Body of pancreas (tissue), 4 donors: ENCODE measurements at regions not wholly inside any gene's neighbourhood (a gene's known extent, or its start where the extent isn't known, plus 50 kb on each side); places are given as distances from the start of the nearest gene placed in this dataset.
A peak's percentile ranks its signal among the peaks of the same experiment; 100 is the strongest.

Experiments used
- ATAC-seq: fragments of 150-250 bp; one replicate; pipeline ENCODE4 v1.9.1; 2016
- DNase-seq, 4 donors: peaks; one replicate each; pipeline ENCODE4 v3.0.0-alpha.2; 2019
- H3K27ac ChIP-seq, 4 donors: fragments of 200-600 bp; sonication (generic); 1 replicate in 3 of 4; 2 replicates in 1 of 4; pipeline versions ENCODE4 v1.5.1 to v1.6.1; 2016 to 2019; ENCODE audit warnings: mild to moderate bottlenecking in 1 of 4, mixed read lengths in 1 of 4, moderate library complexity in 1 of 4
- H3K27me3 ChIP-seq, 2 donors: fragments of 200-600 bp; sonication (generic); one replicate each; pipeline ENCODE4 v1.6.0; 2016; ENCODE audit warnings: mild to moderate bottlenecking in 1 of 2
- H3K36me3 ChIP-seq, 2 donors: fragments of 200-600 bp; sonication (generic); replicated peaks in 1 of 2; 2 replicates each; pipeline ENCODE4 v1.5.1; 2016; ENCODE audit warnings: low read depth in 2 of 2; ENCODE audit not compliant: insufficient read depth in 1 of 2
- H3K4me1 ChIP-seq: fragments of 200-600 bp; sonication (generic); one replicate; pipeline ENCODE4 v1.6.0; 2016
- H3K4me3 ChIP-seq, 2 donors: fragments of 200-600 bp; sonication (generic); 1 replicate in 1 of 2; 2 replicates in 1 of 2; pipeline ENCODE4 v1.5.1; 2016 to 2019
- H3K9me3 ChIP-seq, 3 donors: fragments of 200-600 bp; sonication (generic); 1 replicate in 2 of 3; 2 replicates in 1 of 3; pipeline ENCODE4 v1.5.1; 2016
- POLR2A ChIP-seq, 3 donors: fragments of 450-650 bp; IDR thresholded peaks; one replicate each; pipeline ENCODE4 v1.6.1; 2016; ENCODE audit warnings: antibody characterized with exemption in 3 of 3, mild to moderate bottlenecking in 2 of 3
- WGBS, 2 donors: methylation state at CpG; one replicate each; pipeline ENCODE4 v1.1.5; 2017; 5-methylcytosine and 5-hydroxymethylcytosine counted together
- intact Hi-C: fragments of 100-400 bp; cut with DNase I; formaldehyde crosslinking; loops from one replicate; pipeline ENCODE4 v1.15.1; 2023
- TF ChIP-seq, protein P1 (sequence below), 7 experiments: fragments of 450-650 bp in 4 of 7; fragments of 200-600 bp in 3 of 7; sonication (generic) in 3 of 7; IDR thresholded peaks; one replicate each; pipeline ENCODE4 v1.5.1; 2016 to 2019; ENCODE audit warnings: antibody characterized with exemption in 7 of 7

DNA sequence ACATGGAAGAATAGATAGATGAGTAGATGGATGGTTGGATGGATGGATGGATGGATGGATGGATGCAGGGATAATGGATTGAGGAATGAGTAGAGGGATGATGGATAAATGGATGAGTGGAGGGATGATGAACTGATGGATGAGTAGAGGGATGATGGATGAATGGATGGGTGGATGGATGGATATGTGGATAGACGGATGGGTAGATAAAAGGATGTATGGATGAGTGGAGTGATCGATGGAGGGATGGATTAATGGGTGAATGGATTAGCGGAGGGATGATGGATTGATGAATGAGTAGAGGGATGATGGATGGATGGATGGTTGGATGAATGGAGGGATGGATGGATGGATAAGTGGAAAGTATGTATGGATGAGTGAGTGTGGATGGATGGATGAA lies 533.2 kb downstream of the RFC3 start:
- 88 to 90% methylated on average over 3 of the region's 3 CpGs for WGBS, 2 donors
- no peaks in the 10 kb centered on the region for H3K9me3 ChIP-seq
- no peak overlapping the region for H3K4me3 ChIP-seq
- H3K27me3 ChIP-seq: no peaks in the 10 kb centered on the region
- DNase-seq (no peak), ATAC-seq (no peak)
- no peaks in the 10 kb centered on the region for H3K36me3 ChIP-seq
- H3K27ac ChIP-seq: no peak overlapping the region
- intact Hi-C loops: no loop called here
- H3K4me1 ChIP-seq: peaks cover 30% of the 10 kb centered on the region
- TF ChIP-seq POLR2A (IDR thresholded peaks at IDR 0.05): no peak
- TF ChIP-seq, protein P1, sequence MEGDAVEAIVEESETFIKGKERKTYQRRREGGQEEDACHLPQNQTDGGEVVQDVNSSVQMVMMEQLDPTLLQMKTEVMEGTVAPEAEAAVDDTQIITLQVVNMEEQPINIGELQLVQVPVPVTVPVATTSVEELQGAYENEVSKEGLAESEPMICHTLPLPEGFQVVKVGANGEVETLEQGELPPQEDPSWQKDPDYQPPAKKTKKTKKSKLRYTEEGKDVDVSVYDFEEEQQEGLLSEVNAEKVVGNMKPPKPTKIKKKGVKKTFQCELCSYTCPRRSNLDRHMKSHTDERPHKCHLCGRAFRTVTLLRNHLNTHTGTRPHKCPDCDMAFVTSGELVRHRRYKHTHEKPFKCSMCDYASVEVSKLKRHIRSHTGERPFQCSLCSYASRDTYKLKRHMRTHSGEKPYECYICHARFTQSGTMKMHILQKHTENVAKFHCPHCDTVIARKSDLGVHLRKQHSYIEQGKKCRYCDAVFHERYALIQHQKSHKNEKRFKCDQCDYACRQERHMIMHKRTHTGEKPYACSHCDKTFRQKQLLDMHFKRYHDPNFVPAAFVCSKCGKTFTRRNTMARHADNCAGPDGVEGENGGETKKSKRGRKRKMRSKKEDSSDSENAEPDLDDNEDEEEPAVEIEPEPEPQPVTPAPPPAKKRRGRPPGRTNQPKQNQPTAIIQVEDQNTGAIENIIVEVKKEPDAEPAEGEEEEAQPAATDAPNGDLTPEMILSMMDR (IDR thresholded peaks at IDR 0.05): no peak

DNA sequence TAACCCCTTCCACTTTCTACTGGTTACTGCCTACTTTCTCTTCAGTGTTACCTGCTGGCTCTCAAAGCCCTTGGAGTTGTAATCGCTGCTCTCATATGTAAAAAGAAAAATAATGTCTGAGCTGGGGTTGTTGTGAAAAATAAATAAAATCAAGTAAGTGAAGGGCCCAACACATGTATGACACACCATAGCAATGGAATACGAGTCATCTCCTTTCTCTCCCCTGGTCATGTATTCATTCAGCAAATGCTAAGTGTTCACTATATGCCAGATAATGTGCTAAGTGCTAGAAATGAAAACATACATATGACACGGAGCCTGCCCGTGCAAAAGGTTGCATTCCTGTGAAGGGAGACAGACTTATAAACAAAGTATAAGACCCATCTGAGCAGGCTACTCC lies 535.0 kb downstream of the RFC3 start:
- H3K27ac ChIP-seq: no peak overlapping the region
- no peaks in the 10 kb centered on the region for H3K36me3 ChIP-seq
- intact Hi-C loops: no loop called here

DNA sequence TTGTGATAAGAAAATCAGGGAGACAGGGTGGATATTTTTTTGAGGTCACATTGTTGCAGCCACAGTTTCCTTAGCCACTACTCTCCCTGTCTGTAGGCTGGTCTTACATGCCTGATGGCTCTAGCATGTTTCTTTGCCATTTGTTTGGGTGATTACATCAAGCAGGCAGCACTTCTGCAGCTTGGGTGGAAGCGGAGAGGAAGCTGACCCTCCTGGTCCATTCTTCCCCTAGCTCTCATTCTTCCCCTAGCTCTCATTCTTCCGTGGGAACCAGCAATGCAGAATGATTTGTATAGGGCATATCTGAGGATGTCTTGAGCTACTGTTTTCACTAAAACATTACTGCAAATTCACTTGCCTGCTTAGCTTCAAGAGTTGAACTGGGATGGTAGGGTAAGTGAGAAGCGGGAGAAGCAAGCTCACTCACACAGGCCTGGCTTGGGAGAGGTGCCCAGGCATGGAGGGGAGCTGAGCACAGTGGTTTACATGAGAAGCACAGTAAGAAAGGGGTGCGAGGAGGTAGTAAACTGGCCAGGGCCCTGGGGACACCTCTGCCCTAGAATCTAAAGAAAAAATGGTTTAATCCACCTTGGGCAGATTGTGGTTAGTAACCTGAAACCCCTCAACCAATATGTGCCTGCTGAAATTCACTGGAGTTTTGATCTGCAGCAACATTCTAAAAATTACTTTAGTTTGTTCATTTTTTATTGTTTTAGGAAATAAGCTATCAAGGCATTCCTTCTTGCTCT lies 538.9 kb downstream of the RFC3 start:
- TF ChIP-seq, protein P1 (IDR thresholded peaks at IDR 0.05): no peak
- TF ChIP-seq POLR2A (IDR thresholded peaks at IDR 0.05): no peak
- WGBS, 2 donors: 85 to 89% methylated on average over 4 of the region's 4 CpGs
- no peak for ATAC-seq
- no peaks in the 10 kb centered on the region for H3K27me3 ChIP-seq
- H3K27ac ChIP-seq: no peak overlapping the region
- H3K4me1 ChIP-seq: no peaks in the 10 kb centered on the region
- no peak for DNase-seq
- intact Hi-C loops: no loop called here
- H3K36me3 ChIP-seq: no peaks in the 10 kb centered on the region
- no peaks in the 10 kb centered on the region for H3K9me3 ChIP-seq
- no peak overlapping the region for H3K4me3 ChIP-seq

More for the DNA sequence above, 535.0 kb downstream of the RFC3 start:
- Histone ChIP-seq H3K9me3 (no peaks in the 10 kb centered on the region), H3K4me3 (no peak overlapping the region), H3K27me3 (no peaks in the 10 kb centered on the region), H3K4me1 (peaks cover 18% of the 10 kb centered on the region)
- WGBS, 2 donors: 90% methylated on average over 4 of the region's 4 CpGs
- ATAC-seq (no peak), DNase-seq (no peak)
- no peak for TF ChIP-seq POLR2A (IDR thresholded peaks at IDR 0.05)
- TF ChIP-seq, protein P1 (IDR thresholded peaks at IDR 0.05): no peak

DNA sequence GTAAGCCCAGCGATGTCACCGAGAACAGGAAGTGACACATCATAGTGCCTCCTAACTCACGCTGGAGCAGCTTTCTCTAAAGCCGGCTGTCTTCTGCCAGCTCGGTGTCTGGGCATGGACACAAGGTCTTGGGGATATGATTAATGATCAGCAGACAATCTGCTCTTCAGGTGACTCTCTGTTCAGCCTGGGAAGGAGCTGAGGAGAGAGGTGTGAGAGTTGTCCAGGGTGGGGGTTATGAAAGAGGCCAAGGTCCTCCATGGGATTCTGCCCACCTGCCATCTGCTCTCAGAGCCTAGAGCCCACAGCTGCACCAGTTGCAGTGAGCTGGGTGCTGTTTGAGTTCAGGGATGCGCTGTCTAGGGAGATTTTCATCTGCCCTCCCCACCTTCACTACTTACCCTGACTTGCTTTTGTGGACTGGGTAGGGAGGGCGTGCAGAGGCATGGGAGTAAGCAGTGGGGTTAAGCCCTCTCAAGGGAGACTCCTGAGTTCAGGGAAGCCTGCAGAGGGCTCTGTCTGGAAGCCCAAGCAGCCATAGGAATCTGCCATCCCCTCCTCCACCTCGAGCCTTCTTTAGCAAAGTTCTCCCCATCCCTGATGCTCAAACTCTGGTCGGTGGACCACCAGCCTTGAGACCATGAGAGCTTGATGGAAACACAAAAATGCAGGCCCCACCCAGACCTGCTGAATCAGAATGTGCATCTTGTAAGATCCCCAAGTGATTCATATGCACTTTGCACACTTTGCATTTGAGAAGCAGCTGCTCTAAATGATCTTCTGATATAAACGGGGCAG lies 539.7 kb downstream of the RFC3 start:
- Histone ChIP-seq H3K9me3 (no peaks in the 10 kb centered on the region), H3K27me3 (no peaks in the 10 kb centered on the region), H3K36me3 (no peaks in the 10 kb centered on the region), H3K4me1 (no peaks in the 10 kb centered on the region), H3K4me3 (no peak overlapping the region), H3K27ac (no peak overlapping the region)
- TF ChIP-seq POLR2A (IDR thresholded peaks at IDR 0.05): no peak
- TF ChIP-seq, protein P1 (IDR thresholded peaks at IDR 0.05): no peak
- WGBS, 2 donors: 52 to 56% methylated on average over 10 of the region's 10 CpGs
- peak in 2 of 4 donors; percentile 7 to 16 for DNase-seq
- ATAC-seq: no peak
- intact Hi-C loops: no loop called here
